ENCODE measurements at regions not wholly inside any gene's neighbourhood (a gene's known extent, or its start where the extent isn't known, plus 50 kb on each side); places are given as distances from the start of the nearest gene placed in this dataset.

DNA sequence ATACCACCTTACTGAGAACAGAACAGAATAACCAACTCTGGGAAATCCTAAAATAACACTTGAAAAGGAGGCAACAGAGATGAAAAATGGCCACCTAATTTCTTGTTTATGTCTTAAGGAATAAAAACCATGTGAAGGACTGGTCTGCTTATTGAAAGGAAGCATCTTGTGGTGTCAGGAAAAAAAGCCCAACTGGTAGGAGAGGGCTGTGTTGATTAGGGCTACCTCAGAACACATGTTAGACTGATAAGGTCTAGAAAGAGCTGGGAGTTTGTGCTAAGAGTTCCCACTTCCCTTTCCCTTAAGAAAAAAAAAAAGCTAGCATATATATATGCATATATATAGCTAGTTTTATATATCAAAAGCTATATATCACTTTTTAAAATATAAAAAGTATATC lies 425.3 kb upstream of the BTBD3 start:
- Histone ChIP-seq H2AK9ac (replicated peaks; ENCODE audit: low read depth, low read length, poor library complexity) (no peak overlapping the region), H3K56ac (ENCODE audit: extremely low read depth, insufficient read depth, low read length) (no peak overlapping the region), H4K20me1 (ENCODE audit: insufficient read depth, low read length) (no peaks in the 10 kb centered on the region), H3K18ac (ENCODE audit: low read depth, low read length) (no peak overlapping the region), H2AFZ (replicated peaks; ENCODE audit: low read length, poor library complexity) (no peak overlapping the region), H3K14ac (replicated peaks; ENCODE audit: low read depth, low read length) (no peak overlapping the region), H3K4ac (ENCODE audit: low read depth, low read length) (no peak overlapping the region), H4K5ac (ENCODE audit: low read depth, low read length) (no peak overlapping the region), H3K4me2 (ENCODE audit: low read depth, low read length) (no peak overlapping the region), H3K36me3 (ENCODE audit: control insufficient read depth, insufficient read depth, low read length) (no peaks in the 10 kb centered on the region), H3K79me1 (ENCODE audit: low read depth in 1 of 2, low read length in 2 of 2) (no peaks in the 10 kb centered on the region), H4K91ac (ENCODE audit: insufficient read depth, low read depth, low read length) (no peak overlapping the region), H3K23ac (ENCODE audit: low read depth, low read length) (no peak overlapping the region), H3K27me3 (ENCODE audit: control insufficient read depth, insufficient read depth, low read length) (no peaks in the 10 kb centered on the region; the same call in none of the 2 replicates), H3K4me3 (ENCODE audit: insufficient read depth, low read depth, low read length) (no peak overlapping the region), H2BK120ac (ENCODE audit: low read depth, low read length) (no peak overlapping the region), H3K27ac (ENCODE audit: insufficient read depth, low read length) (no peak overlapping the region), H3K9ac (ENCODE audit: low read depth, low read length) (no peak overlapping the region), H2BK15ac (ENCODE audit: low read depth, low read length) (no peak overlapping the region), H2AK5ac (ENCODE audit: low read depth, low read length) (no peak overlapping the region), H4K8ac (ENCODE audit: low read depth in 2 of 2, low read length in 2 of 2) (no peak overlapping the region), H3K4me1 (ENCODE audit: control insufficient read depth, insufficient read depth, low read length) (no peaks in the 10 kb centered on the region), H2BK5ac (ENCODE audit: low read depth, low read length, poor library complexity, severe bottlenecking) (no peak overlapping the region), H2BK20ac (ENCODE audit: low read depth, low read length) (no peak overlapping the region), H3K9me3 (ENCODE audit: control insufficient read depth, insufficient read depth, low read length) (no peaks in the 10 kb centered on the region), H3K9me1 (ENCODE audit: insufficient read depth, low read length) (no peaks in the 10 kb centered on the region)
- ATAC-seq (ENCODE audit: low read depth) (no peak), DNase-seq (no peak)
- intact Hi-C loops (cut with micrococcal nuclease): no loop called here
- in situ Hi-C loops (cut with MboI; ENCODE audit: low sequenced_read_pairs): no loop called here
- no peak for TF ChIP-seq MAFK (IDR thresholded peaks at IDR 0.05; ENCODE audit: low read depth, low read length)
- no peak for TF ChIP-seq SMC3 (IDR thresholded peaks at IDR 0.05; ENCODE audit: low read depth, low read length)
- TF ChIP-seq, protein P1, sequence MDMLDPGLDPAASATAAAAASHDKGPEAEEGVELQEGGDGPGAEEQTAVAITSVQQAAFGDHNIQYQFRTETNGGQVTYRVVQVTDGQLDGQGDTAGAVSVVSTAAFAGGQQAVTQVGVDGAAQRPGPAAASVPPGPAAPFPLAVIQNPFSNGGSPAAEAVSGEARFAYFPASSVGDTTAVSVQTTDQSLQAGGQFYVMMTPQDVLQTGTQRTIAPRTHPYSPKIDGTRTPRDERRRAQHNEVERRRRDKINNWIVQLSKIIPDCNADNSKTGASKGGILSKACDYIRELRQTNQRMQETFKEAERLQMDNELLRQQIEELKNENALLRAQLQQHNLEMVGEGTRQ (IDR thresholded peaks at IDR 0.05; ENCODE audit: low read depth, low read length): no peak
- no peak for TF ChIP-seq POLR2A (IDR thresholded peaks at IDR 0.05; ENCODE audit: low read depth, low read length)
- no peak for TF ChIP-seq RAD21 (IDR thresholded peaks at IDR 0.05; ENCODE audit: low read length)
- no peak for TF ChIP-seq MXI1 (IDR thresholded peaks at IDR 0.05; ENCODE audit: borderline replicate concordance, low read depth, low read length)
- TF ChIP-seq CTCF (conservative IDR thresholded peaks at IDR 0.05; ENCODE audit: low read depth, low read length): no peak
- no peak for TF ChIP-seq RCOR1 (IDR thresholded peaks at IDR 0.05; ENCODE audit: insufficient replicate concordance, low read length)
- TF ChIP-seq CEBPB (IDR thresholded peaks at IDR 0.05; ENCODE audit: low read depth, low read length): no peak
- TF ChIP-seq RFX5 (IDR thresholded peaks at IDR 0.05; ENCODE audit: low read depth, low read length): no peak
- TF ChIP-seq FOS (IDR thresholded peaks at IDR 0.05; ENCODE audit: low read depth, low read length): no peak
- no peak for TF ChIP-seq BHLHE40 (IDR thresholded peaks at IDR 0.05; ENCODE audit: low read depth, low read length)
- TF ChIP-seq, protein P2, sequence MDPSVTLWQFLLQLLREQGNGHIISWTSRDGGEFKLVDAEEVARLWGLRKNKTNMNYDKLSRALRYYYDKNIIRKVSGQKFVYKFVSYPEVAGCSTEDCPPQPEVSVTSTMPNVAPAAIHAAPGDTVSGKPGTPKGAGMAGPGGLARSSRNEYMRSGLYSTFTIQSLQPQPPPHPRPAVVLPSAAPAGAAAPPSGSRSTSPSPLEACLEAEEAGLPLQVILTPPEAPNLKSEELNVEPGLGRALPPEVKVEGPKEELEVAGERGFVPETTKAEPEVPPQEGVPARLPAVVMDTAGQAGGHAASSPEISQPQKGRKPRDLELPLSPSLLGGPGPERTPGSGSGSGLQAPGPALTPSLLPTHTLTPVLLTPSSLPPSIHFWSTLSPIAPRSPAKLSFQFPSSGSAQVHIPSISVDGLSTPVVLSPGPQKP (IDR thresholded peaks at IDR 0.05; ENCODE audit: borderline replicate concordance, low read depth, low read length): no peak
- TF ChIP-seq NFE2L2 (IDR thresholded peaks at IDR 0.05; ENCODE audit: low read depth, low read length): no peak
- no peak for TF ChIP-seq MAZ (IDR thresholded peaks at IDR 0.05; ENCODE audit: borderline replicate concordance, low read depth, low read length)
- no peak for TF ChIP-seq CHD1 (IDR thresholded peaks at IDR 0.05; ENCODE audit: low read depth, low read length)
- BruUV-seq (replicated peaks): no TSS peak
- ChIA-PET CTCF (no interaction called here), POLR2A (ENCODE audit: unreplicated experiment) (no interaction called here)
- dilution Hi-C loops (cut with HindIII; ENCODE audit: low sequenced_read_pairs, unreplicated experiment): no loop called here
